ENCODE measurements at regions not wholly inside any gene's neighbourhood (a gene's known extent, or its start where the extent isn't known, plus 50 kb on each side); places are given as distances from the start of the nearest gene placed in this dataset.

DNA sequence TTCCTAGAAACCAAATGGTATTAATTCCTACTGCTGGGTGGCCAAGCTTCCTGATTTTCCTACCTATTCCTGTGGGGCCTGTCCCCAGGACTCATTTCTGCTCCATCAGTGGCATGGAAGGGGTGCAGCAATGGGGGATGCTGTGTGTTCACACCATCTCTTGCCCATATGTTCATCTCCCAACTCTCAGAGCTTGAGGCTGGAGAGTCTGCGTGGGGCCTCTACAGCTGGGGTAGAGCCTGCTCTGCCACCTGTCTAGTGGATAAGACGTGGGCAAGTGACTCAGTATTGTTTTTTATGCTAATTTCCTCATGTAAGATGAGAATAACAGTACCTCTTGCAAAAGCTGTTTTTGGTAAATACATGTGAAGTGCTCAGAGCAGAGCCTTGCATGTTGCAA lies 149.8 kb downstream of the ACTR3 start:
- DNase-seq (ENCODE audit: low spot score in 2 of 2), result no peak
- Histone ChIP-seq H3K9me3 (no peaks in the 10 kb centered on the region), H3K27ac (no peak overlapping the region), H3K4me3 (no peak overlapping the region), H3K36me3 (no peaks in the 10 kb centered on the region), H3K27me3 (no peaks in the 10 kb centered on the region), H3K4me1 (no peaks in the 10 kb centered on the region)
- no peak for TF ChIP-seq POLR2A (IDR thresholded peaks at IDR 0.05)
- TF ChIP-seq, protein P1, sequence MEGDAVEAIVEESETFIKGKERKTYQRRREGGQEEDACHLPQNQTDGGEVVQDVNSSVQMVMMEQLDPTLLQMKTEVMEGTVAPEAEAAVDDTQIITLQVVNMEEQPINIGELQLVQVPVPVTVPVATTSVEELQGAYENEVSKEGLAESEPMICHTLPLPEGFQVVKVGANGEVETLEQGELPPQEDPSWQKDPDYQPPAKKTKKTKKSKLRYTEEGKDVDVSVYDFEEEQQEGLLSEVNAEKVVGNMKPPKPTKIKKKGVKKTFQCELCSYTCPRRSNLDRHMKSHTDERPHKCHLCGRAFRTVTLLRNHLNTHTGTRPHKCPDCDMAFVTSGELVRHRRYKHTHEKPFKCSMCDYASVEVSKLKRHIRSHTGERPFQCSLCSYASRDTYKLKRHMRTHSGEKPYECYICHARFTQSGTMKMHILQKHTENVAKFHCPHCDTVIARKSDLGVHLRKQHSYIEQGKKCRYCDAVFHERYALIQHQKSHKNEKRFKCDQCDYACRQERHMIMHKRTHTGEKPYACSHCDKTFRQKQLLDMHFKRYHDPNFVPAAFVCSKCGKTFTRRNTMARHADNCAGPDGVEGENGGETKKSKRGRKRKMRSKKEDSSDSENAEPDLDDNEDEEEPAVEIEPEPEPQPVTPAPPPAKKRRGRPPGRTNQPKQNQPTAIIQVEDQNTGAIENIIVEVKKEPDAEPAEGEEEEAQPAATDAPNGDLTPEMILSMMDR (IDR thresholded peaks at IDR 0.05), result no peak
- TF ChIP-seq POLR2AphosphoS5 (IDR thresholded peaks at IDR 0.05), result no peak
- intact Hi-C loops (cut with DNase I; ENCODE audit: low total_unique reads), result loop anchor here (2.0 kb wide), 1 partner anchor 41 kb away; no protein-coding TSS in a partner anchor

- intact Hi-C loops (cut with DNase I; ENCODE audit: low total_unique reads), result loop anchor here (2.0 kb wide), 1 partner anchor 40 kb away; no protein-coding TSS in a partner anchor
- Histone ChIP-seq H3K9me3 (no peaks in the 10 kb centered on the region), H3K4me1 (no peaks in the 10 kb centered on the region), H3K27ac (no peak overlapping the region), H3K36me3 (no peaks in the 10 kb centered on the region), H3K4me3 (no peak overlapping the region), H3K27me3 (no peaks in the 10 kb centered on the region)
- TF ChIP-seq POLR2AphosphoS5 (IDR thresholded peaks at IDR 0.05) (no peak), POLR2A (IDR thresholded peaks at IDR 0.05) (no peak)
- TF ChIP-seq, protein P1 (IDR thresholded peaks at IDR 0.05), result no peak
- no peak for DNase-seq (ENCODE audit: low spot score in 2 of 2)
Measured at GRCh38 chr2:114040826-114041225, 150.9 kb downstream of the ACTR3 start.

- no peak overlapping the region for H3K27ac ChIP-seq
- no peak overlapping the region for H3K4me3 ChIP-seq
- no peak for DNase-seq (ENCODE audit: low spot score in 2 of 2)
- H3K4me1 ChIP-seq, result no peaks in the 10 kb centered on the region
- no peaks in the 10 kb centered on the region for H3K9me3 ChIP-seq
- intact Hi-C loops (cut with DNase I; ENCODE audit: low total_unique reads), result no loop called here
- no peaks in the 10 kb centered on the region for H3K36me3 ChIP-seq
- TF ChIP-seq POLR2A (IDR thresholded peaks at IDR 0.05) (no peak), POLR2AphosphoS5 (IDR thresholded peaks at IDR 0.05) (no peak)
- TF ChIP-seq, protein P1 (IDR thresholded peaks at IDR 0.05), result no peak
- no peaks in the 10 kb centered on the region for H3K27me3 ChIP-seq
Measured at GRCh38 chr2:114044985-114045384, 155.1 kb downstream of the ACTR3 start.

DNA sequence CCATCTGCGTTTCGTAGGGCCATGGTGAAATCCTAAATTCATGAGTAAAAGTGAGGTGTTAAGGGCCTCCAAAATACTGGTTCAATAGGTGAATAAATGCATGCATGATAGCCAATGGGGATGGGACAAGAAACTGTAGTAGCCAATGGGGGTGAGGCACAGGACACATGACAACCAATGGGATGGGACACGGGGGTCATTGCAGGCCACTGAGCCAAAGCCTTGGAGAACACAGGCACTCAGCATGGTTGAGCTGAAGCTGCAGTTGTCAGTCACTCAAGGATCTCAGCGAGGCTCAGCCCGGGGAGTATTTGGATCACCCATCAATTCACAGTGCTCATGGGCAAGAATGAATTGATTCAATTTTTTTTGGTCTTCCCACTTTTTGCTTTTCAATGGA lies 156.5 kb downstream of the ACTR3 start:
- H3K27ac ChIP-seq, result no peak overlapping the region
- intact Hi-C loops (cut with DNase I; ENCODE audit: low total_unique reads), result no loop called here
- TF ChIP-seq POLR2A (IDR thresholded peaks at IDR 0.05) (no peak), POLR2AphosphoS5 (IDR thresholded peaks at IDR 0.05) (no peak)
- TF ChIP-seq, protein P1 (IDR thresholded peaks at IDR 0.05), result no peak

DNA sequence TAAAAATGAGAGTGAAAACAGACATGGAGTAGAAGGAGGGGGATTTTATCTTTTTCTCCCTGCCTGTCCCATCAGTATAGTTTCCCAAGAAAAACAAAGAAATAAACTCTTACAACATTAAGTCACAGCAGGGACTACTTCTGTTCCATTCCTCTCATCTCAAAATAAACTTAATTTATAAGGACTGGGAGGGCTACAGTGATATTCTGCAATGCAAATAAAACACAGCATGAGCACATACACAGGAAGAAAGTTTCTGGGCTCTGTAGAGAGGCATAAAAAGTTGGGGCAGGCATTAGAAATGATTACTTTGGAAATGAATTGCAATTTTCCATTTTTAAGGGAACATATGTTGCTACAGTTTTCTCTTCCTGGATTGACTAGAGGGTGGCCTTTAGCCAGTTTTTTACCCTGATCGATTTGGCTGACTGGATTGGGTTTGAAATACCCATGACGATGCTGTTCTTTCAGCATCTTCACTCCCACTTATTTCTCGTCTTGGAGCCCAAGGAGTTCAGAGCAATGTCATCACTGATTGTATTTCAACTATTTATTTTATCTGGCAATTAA lies 157.1 kb downstream of the ACTR3 start:
- no peak for TF ChIP-seq POLR2AphosphoS5 (IDR thresholded peaks at IDR 0.05)
- TF ChIP-seq POLR2A (IDR thresholded peaks at IDR 0.05), result no peak
- TF ChIP-seq, protein P1 (IDR thresholded peaks at IDR 0.05), result no peak
- no peak for DNase-seq (ENCODE audit: low spot score in 2 of 2)
- intact Hi-C loops (cut with DNase I; ENCODE audit: low total_unique reads), result no loop called here

More for the DNA sequence above, 156.5 kb downstream of the ACTR3 start:
- Histone ChIP-seq H3K9me3 (no peaks in the 10 kb centered on the region), H3K36me3 (no peaks in the 10 kb centered on the region), H3K4me1 (no peaks in the 10 kb centered on the region), H3K4me3 (no peak overlapping the region), H3K27me3 (no peaks in the 10 kb centered on the region)
- no peak for DNase-seq (ENCODE audit: low spot score in 2 of 2)

More for the DNA sequence above, 157.1 kb downstream of the ACTR3 start:
- H3K4me3 ChIP-seq, result no peak overlapping the region
- no peaks in the 10 kb centered on the region for H3K36me3 ChIP-seq
- no peaks in the 10 kb centered on the region for H3K9me3 ChIP-seq
- no peaks in the 10 kb centered on the region for H3K4me1 ChIP-seq
- H3K27ac ChIP-seq, result no peak overlapping the region
- H3K27me3 ChIP-seq, result no peaks in the 10 kb centered on the region
